Frontal cortex (tissue), 3 donors: ENCODE measurements at regions not wholly inside any gene's neighbourhood (a gene's known extent, or its start where the extent isn't known, plus 50 kb on each side); places are given as distances from the start of the nearest gene placed in this dataset.
A peak's percentile ranks its signal among the peaks of the same experiment; 100 is the strongest.

Source experiments
- DNase-seq, 2 donors: peaks; one replicate each; pipeline ENCODE4 v3.0.0; 2012; ENCODE audit warnings: low spot score in 2 of 2
- FAIRE-seq: peaks from 2 replicates; lab custom pipeline; 2012; peaks lifted over from hg19 to GRCh38; lab: Jason Lieb, UNC
- donor health status: control.
- donor health status: control.
- donor health status: control.

- peak in 1 of 2 donors; percentile 31 for DNase-seq
- no peak for FAIRE-seq
Observed at GRCh38 chr1:14363036-14363590, 235.4 kb upstream of the KAZN start.

GRCh38 chr1:14363707-14364413 lies 234.6 kb upstream of the KAZN start:
- DNase-seq = no peak
- FAIRE-seq = no peak

- FAIRE-seq = no peak
- DNase-seq = no peak
Observed at GRCh38 chr1:14365301-14365988, 233.0 kb upstream of the KAZN start.

GRCh38 chr1:14366091-14367018 lies 232.1 kb upstream of the KAZN start:
- DNase-seq = peak; percentile 42 to 59
- FAIRE-seq = no peak

GRCh38 chr1:14367451-14367850 lies 231.0 kb upstream of the KAZN start:
- no peak for DNase-seq
- FAIRE-seq = no peak

GRCh38 chr1:14369526-14370213 lies 228.8 kb upstream of the KAZN start:
- no peak for DNase-seq
- no peak for FAIRE-seq

- no peak for FAIRE-seq
- DNase-seq = no peak
Observed at GRCh38 chr1:14371771-14372497, 226.6 kb upstream of the KAZN start.

GRCh38 chr1:14372526-14372925 lies 226.0 kb upstream of the KAZN start:
- FAIRE-seq (no peak), DNase-seq (no peak)

- FAIRE-seq = no peak
- no peak for DNase-seq
Observed at GRCh38 chr1:14373081-14373758, 225.3 kb upstream of the KAZN start.

- DNase-seq = no peak
- FAIRE-seq = no peak
Observed at GRCh38 chr1:14375226-14375625, 223.3 kb upstream of the KAZN start.

GRCh38 chr1:14377386-14377785 lies 221.1 kb upstream of the KAZN start:
- no peak for DNase-seq
- no peak for FAIRE-seq

GRCh38 chr1:14380408-14380807 lies 218.1 kb upstream of the KAZN start:
- FAIRE-seq (no peak), DNase-seq (no peak)

GRCh38 chr1:14390816-14391215 lies 207.7 kb upstream of the KAZN start:
- DNase-seq = no peak
- no peak for FAIRE-seq

GRCh38 chr1:14392161-14392858 lies 206.2 kb upstream of the KAZN start:
- no peak for FAIRE-seq
- DNase-seq = no peak

GRCh38 chr1:14392859-14393365 lies 205.6 kb upstream of the KAZN start:
- no peak for DNase-seq
- no peak for FAIRE-seq

- FAIRE-seq (no peak), DNase-seq (no peak)
Observed at GRCh38 chr1:14396100-14396499, 202.4 kb upstream of the KAZN start.

GRCh38 chr1:14403961-14404645 lies 194.4 kb upstream of the KAZN start:
- no peak for DNase-seq
- no peak for FAIRE-seq
